T47D (cell line): ENCODE measurements at regions not wholly inside any gene's neighbourhood (a gene's known extent, or its start where the extent isn't known, plus 50 kb on each side); places are given as distances from the start of the nearest gene placed in this dataset.

Source experiments
- DNase-seq, 2 experiments: peaks; one replicate each; pipeline versions ENCODE4 v3.0.0 to v3.0.0-alpha.2; 2011 to 2012; ENCODE audit warnings: low read depth in 1 of 2, low spot score in 1 of 2
- JUND ChIP-seq: IDR thresholded peaks from 2 replicates; pipeline ENCODE4 v1.6.1; 2012; ENCODE audit warnings: low read depth
- in situ Hi-C: cut with HindIII; loops from 2 replicates; pipeline ENCODE4 v1.10.0; 2016; ENCODE audit warnings: low sequenced_read_pairs, low pct_unique_long_range_greater_than_20kb

DNA sequence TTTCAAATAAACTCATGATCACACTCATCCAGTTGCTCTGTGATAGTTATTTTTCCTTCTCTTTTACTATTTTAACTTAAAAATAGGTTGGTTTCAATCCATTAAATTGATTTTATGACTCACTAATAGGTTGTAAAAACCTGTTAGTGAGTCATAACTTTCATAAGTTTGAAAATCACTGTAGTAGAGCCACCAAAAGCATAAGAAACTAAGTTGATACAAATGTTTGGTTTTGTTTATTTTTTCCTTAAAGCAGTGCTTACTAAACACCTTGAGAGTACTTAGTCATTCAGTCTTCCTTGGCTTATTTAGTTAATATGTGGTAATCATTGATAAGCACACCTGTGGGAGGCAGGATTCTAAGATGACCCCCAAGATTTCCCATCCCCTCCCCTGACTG lies 312.1 kb upstream of the MAN1A1 start:
- no peak for DNase-seq
- in situ Hi-C loops = no loop called here
- TF ChIP-seq JUND = no peak

DNA sequence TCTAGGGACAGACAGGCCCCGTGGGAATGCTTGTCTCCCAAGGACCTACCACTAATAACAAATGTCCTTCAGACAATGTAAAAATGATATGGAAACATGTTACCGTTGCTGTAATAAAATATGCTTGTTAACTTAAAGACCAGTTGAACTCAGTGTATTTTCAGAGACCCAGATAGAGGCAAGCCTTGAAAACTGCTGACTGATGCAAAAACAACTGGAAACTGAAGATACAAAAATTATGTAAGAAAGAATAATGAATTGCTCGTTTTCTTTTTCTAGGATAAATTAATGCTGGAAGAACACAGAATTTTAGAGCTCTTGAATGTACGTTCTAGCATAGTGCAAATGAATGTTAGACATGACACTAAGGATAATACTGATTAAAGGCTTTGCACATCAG lies 311.5 kb upstream of the MAN1A1 start:
- TF ChIP-seq JUND = no peak
- in situ Hi-C loops = no loop called here
- no peak for DNase-seq

DNA sequence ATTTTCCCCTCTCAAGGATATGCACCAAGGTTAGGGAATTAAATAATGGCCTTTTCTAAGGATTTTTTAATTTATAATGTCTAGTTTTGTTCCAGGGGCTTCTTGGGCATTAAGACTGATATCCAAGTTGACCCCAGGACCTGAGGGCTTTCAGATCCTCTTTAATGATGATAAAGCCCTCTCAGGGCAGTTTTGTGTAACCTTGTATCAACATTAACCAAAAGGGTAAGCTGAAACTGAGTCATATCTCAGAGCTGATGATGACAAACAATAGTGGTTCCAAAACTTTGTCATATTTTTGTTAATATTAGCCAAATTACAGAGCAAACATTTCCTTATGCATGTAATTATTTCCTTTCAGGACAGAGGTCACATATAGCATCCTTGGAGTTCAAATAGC lies 309.4 kb upstream of the MAN1A1 start:
- no peak for TF ChIP-seq JUND
- no peak for DNase-seq
- in situ Hi-C loops = no loop called here

DNA sequence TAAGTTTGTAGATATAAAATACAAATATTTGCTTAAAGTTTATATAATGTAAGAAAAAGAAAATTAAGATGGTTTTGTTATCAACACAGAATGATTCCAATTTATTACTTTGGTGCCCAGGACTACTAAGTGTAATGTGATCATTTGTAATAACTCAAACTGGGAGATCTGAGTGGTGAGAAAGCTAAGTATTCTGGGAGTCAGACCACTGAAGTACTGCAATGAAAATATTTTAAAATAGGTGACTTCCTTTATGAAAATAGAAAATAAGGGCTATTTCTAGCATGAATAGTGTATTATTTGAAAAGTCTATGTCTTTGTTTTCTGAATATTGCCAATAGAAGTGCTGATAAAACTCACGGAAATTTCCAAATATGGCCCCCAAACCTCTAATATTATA lies 305.6 kb upstream of the MAN1A1 start:
- in situ Hi-C loops = no loop called here
- TF ChIP-seq JUND = no peak
- DNase-seq = no peak

DNA sequence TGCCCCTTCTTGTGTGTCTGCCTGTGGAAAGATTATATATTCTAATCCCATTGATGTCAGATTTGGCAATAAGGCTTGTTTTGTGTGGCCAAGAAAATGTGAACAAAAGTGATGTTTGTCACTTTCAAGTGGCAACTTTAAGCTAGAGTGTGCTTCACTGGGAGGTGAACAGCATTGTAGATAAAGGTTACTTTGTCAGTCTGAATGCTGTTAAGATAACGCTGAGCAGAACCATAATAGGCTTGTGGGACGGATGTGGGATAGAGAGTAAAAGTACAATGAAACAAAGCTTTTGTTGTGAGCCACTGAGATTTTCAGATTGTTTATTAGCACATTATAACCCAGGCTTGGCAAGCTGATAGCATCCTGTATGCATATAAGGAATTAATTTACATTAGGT lies 303.8 kb upstream of the MAN1A1 start:
- no peak for TF ChIP-seq JUND
- no peak for DNase-seq
- in situ Hi-C loops = no loop called here

DNA sequence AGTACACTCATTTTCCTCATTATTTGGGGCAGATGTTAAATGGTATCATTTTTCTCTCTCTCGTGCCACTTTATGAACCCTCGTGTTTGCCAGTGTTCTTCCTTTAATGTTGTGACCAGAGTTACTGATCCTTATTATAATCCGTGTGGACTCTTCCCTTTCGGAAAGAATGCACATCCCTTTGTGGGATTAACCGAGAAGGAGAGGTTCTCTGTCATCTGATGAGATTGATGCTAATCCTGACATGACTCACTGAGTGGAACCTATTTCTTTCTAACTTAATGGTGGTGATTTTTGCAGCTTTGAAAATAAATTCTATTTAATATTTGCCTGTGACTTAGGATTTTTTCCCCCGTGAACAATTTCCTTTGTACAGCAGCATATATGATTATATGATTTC lies 300.0 kb upstream of the MAN1A1 start:
- DNase-seq = no peak
- in situ Hi-C loops = no loop called here
- no peak for TF ChIP-seq JUND

DNA sequence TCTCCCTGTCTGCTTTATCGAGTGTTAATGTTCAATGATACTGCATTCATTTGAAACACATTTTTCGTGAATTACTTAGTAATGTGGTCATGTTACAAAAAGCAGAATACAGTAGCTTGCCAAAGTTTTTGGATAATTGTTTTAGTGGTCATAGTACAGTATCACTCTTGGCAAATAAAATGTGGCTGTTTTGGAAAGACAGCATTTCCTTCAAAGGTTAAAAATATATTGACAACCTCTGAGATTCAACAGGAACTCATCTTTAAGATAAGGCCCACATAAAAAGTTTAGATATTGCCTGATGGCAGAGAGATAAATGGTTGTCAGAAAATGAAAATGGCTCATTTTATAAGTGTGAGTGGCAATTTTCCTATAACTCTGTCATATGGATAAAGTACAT lies 297.7 kb upstream of the MAN1A1 start:
- in situ Hi-C loops = no loop called here
- no peak for TF ChIP-seq JUND
- no peak for DNase-seq

DNA sequence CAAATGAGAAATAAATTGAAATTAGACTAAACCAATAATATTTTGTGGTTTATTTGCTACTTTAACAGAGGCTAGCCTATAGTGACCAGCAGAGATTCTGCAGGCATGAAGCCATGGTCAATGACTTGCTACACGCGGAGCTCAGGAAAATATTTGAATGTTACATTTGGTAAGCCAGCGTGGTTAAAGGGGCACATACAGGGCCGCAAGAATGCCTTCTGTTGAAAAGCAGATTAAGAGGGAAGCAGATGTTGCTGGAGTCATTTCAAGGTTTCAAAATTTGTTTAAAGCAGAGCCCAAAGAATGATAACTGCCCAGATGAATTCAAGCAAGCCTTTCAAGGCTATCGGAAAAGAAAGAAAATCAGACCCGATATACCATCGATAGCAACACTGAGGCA lies 294.3 kb upstream of the MAN1A1 start:
- in situ Hi-C loops = no loop called here
- no peak for DNase-seq
- no peak for TF ChIP-seq JUND

DNA sequence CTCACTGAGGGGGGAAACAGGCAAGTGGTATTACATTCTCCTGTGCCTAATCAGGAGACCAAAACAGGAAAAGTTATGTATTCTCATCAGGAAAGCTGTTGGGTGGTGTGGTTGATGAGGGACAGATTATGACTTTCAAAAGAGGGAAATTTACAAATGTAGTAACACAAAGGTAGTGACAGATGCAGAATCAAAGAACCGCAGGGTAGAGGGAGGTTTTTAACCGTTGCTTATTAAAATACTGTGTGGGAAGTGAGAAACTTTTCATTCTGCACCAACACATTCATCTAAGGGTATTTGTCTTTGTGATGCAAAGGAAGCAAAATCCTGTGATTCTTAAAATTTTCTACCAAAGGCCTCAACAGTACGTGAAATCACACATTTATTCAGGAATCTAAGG lies 288.2 kb upstream of the MAN1A1 start:
- TF ChIP-seq JUND = no peak
- no peak for DNase-seq

DNA sequence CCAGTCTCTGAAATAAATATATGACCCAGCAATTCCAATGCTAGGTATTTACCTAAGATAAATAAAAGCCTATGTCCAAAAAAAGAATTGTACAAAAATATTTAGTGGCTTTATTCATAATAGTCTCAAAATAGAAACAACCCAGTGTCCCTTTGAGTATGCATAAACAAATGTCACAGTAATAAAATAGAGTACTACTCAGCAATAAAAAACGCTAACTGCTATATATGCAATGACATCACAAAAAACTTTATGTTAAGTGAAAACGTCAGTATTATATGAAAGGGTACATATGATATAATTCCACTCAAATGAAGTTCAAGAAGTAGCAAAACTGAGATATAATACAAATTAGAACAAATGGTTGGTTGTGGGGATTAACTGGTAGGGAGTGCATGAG lies 286.5 kb upstream of the MAN1A1 start:
- TF ChIP-seq JUND = no peak
- in situ Hi-C loops = no loop called here
- DNase-seq = no peak

More for the DNA sequence above, 288.2 kb upstream of the MAN1A1 start:
- in situ Hi-C loops = no loop called here

DNA sequence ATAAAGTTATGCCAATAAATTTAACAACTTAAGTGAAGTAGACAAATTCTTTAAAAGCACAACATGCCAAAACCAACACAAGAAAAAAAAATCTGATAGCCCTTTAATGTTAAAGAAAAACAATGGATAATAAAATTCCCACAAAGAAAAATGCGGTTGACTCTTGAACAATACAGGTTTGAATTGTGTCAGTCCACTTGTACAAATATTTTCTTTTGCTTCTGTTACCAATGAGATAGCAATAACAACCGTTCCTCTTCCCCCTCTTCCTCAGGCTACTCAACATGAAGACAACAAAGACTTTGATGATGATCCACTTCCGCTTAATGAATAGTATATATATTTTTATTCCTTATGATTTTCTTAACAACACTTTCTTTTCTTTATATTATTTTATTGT lies 283.9 kb upstream of the MAN1A1 start:
- TF ChIP-seq JUND = no peak
- no peak for DNase-seq
- in situ Hi-C loops = no loop called here

DNA sequence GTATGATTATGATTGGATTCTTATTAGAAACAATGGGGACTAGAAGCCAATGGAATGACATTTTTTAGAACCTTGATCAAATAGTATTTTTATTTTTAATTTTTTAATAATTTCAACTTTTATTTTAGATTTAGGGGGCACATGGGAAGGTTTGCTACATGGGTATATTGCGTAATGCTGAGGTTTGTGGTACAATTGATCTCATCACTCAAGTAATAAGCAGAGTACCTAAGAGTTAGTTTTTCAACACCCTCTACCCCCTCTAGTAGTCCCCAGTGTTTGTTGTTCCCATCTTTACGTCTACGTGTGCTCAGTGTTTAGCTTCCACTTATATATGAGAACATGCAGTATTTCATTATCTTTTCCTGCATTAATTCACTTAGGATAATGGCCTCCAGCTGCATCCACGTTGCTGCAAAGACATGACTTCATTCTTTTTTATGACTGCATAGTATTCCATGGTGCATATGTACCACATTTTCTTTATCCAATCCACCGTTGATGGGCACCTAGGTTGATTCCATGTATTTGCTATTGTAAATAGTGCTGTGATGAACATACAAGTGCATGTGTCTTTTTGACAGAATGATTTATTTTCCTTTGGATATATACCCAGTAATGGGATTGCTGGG lies 281.1 kb upstream of the MAN1A1 start:
- in situ Hi-C loops = no loop called here
- no peak for TF ChIP-seq JUND
- no peak for DNase-seq

DNA sequence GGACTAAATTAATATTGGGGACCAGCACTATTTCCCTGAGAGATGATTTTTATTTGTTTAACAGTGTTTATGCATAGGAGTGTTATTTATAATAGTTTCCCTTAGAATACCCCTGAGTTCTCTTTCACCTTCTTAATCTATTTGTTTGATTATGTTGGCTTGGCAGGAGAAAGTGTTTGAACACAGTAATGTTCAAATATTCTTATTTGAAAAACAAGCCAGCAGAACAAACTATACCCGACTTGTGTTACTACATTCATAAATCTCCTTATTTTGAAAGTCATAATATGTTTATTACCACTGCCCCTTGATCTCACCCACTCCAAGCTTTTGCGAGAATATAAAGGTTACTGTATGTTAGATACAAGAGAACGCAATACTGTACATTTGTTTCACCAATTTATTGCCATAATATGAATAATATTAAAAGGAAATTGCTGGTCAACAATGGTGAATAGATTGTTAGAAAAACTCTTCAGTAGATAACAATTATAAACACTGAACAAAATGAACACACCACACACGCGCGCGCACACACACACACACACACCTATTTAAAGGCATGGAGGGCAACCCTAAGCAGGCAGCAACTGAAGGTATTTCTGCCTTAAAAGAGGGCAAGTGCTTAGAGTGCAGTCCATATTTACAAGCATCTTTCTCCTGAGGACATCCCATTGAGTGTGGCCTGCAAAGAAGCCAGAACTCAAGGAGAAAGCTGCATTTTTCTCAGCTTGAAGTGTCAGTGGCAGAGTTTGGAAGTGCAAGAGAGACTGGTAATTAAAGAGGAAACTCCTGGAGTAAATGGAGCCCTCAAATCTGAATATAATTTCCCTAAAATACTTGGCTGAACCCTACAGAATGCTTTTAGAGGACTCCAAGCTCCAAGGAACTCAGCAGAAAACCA lies 279.4 kb upstream of the MAN1A1 start:
- peak in 1 of 2 experiments; percentile 17 for DNase-seq
- no peak for TF ChIP-seq JUND
- in situ Hi-C loops = no loop called here
